HEK293T (cell line): ENCODE measurements at regions not wholly inside any gene's neighbourhood (a gene's known extent, or its start where the extent isn't known, plus 50 kb on each side); places are given as distances from the start of the nearest gene placed in this dataset.

Experiments
- ELF4 ChIP-seq: fragments of 450-650 bp; IDR thresholded peaks from 2 replicates; pipeline ENCODE4 v1.6.1; 2017; ENCODE audit warnings: antibody characterized with exemption
- FOXM1 ChIP-seq: fragments of 450-650 bp; IDR thresholded peaks from 2 replicates; pipeline ENCODE4 v1.6.1; 2017; ENCODE audit warnings: mild to moderate bottlenecking, borderline replicate concordance
- L3MBTL2 ChIP-seq: fragments of 450-650 bp; conservative IDR thresholded peaks from 2 replicates; pipeline ENCODE4 v1.6.1; 2016; ENCODE audit warnings: mild to moderate bottlenecking
- LEF1 ChIP-seq: fragments of 450-650 bp; IDR thresholded peaks from 2 replicates; pipeline ENCODE4 v1.6.1; 2017; ENCODE audit warnings: mild to moderate bottlenecking, borderline replicate concordance
- NFRKB ChIP-seq: fragments of 450-650 bp; IDR thresholded peaks from 2 replicates; pipeline ENCODE4 v1.6.1; 2016; ENCODE audit warnings: mild to moderate bottlenecking, moderate library complexity

- TF ChIP-seq ELF4 (no peak), LEF1 (no peak), FOXM1 (no peak), NFRKB (no peak), L3MBTL2 (no peak)
These were observed 104.5 kb upstream of the CDH2 start for GRCh38 chr18:28281400-28281799.
